ENCODE measurements at regions not wholly inside any gene's neighbourhood (a gene's known extent, or its start where the extent isn't known, plus 50 kb on each side); places are given as distances from the start of the nearest gene placed in this dataset.

DNA sequence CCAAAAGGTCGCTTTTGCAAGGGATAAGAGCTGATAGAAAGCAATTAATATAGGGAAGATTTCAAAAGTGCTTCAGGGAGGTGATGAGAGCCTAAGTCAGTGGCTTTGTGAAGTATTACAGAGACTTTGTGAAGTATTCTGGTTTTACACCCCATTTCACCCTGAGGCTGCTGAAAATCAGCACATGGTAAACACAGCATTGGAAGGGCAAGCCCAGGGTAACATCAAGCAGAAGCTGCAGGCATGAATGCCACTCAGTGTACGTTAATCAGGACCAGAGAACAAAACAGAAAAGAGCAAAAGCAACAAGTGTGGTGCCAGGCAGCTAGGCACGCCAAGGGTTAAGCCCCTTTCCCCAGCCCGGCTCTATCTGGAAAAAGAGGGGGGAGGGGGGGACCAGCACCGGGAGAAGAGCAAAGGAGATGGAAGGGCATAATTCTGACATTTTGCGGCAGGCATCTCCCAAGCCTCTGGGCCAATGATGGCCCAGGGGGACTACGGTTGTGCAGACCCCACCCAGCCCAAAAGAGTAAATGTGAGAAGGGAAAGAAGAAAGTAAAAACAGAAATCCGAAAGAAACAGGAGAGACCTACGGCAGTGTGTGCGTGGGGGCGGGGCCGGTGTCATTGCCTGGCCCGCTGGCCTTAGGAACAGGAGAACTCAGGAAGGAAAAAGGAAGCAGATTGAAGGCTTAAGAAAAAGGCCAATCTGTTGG is 58.9 kb downstream of the DHRS2 start:
- Histone ChIP-seq H3K9me3 (ENCODE audit: control insufficient read depth, low read depth, low read length) (peaks cover 3% of the 10 kb centered on the region), H3K27me3 (ENCODE audit: control insufficient read depth, insufficient read depth, low read length) (no peaks in the 10 kb centered on the region), H3K4me3 (ENCODE audit: low read length) (peak overlapping the region; percentile 19), H3K27ac (ENCODE audit: low read length) (no peak overlapping the region), H3K36me3 (ENCODE audit: control insufficient read depth, insufficient read depth, low read length) (no peaks in the 10 kb centered on the region), H3K4me1 (ENCODE audit: control insufficient read depth, insufficient read depth, low read length) (peaks cover 13% of the 10 kb centered on the region)
- peak; percentile 9 to 36 for DNase-seq
- 0% methylated on average over 2 of the region's 13 CpGs for WGBS (ENCODE audit: insufficient coverage, low lambda C conversion rate)

GRCh38 chr14:23695664-23695999 is 59.5 kb downstream of the DHRS2 start:
- Histone ChIP-seq H3K4me1 (ENCODE audit: control insufficient read depth, insufficient read depth, low read length) (peaks cover 13% of the 10 kb centered on the region), H3K27me3 (ENCODE audit: control insufficient read depth, insufficient read depth, low read length) (no peaks in the 10 kb centered on the region), H3K9me3 (ENCODE audit: control insufficient read depth, low read depth, low read length) (no peaks in the 10 kb centered on the region), H3K36me3 (ENCODE audit: control insufficient read depth, insufficient read depth, low read length) (no peaks in the 10 kb centered on the region), H3K4me3 (ENCODE audit: low read length) (peak overlapping the region; percentile 19), H3K27ac (ENCODE audit: low read length) (no peak overlapping the region)
- DNase-seq: no peak
- 24% methylated on average over 7 of the region's 8 CpGs for WGBS (ENCODE audit: insufficient coverage, low lambda C conversion rate)

DNA sequence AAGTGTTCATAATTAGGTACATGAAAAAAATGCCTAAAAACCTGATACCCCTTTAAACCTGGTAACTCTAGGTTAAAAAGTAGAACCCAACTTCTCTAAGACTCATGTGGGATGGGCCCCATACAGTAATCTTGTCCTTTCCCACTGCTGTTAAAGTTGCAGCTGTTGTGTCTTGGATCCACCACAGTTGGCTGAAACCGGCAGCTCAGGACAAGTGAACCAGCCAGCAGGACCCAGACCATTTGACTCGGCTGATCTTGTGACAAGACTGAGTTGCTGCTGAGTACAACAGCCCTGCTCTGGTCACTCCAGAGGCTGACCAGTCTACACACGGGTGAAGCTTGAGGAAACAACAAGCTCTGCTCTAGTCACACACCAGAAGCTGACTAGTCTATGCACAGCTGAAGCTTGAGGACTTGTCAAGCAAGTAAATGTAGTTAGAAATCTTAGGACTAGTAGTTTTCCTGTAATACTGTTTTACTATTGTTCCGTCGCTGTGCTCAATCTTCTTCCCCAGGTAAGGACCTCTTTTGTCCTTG is 60.6 kb downstream of the DHRS2 start:
- no peak overlapping the region for H3K4me3 ChIP-seq (ENCODE audit: low read length)
- WGBS (ENCODE audit: insufficient coverage, low lambda C conversion rate): 100% methylated on average over 2 of the region's 5 CpGs
- H3K9me3 ChIP-seq (ENCODE audit: control insufficient read depth, low read depth, low read length): no peaks in the 10 kb centered on the region
- H3K27me3 ChIP-seq (ENCODE audit: control insufficient read depth, insufficient read depth, low read length): no peaks in the 10 kb centered on the region
- H3K4me1 ChIP-seq (ENCODE audit: control insufficient read depth, insufficient read depth, low read length): peaks cover 13% of the 10 kb centered on the region
- H3K27ac ChIP-seq (ENCODE audit: low read length): no peak overlapping the region
- no peak for DNase-seq
- H3K36me3 ChIP-seq (ENCODE audit: control insufficient read depth, insufficient read depth, low read length): no peaks in the 10 kb centered on the region

DNA sequence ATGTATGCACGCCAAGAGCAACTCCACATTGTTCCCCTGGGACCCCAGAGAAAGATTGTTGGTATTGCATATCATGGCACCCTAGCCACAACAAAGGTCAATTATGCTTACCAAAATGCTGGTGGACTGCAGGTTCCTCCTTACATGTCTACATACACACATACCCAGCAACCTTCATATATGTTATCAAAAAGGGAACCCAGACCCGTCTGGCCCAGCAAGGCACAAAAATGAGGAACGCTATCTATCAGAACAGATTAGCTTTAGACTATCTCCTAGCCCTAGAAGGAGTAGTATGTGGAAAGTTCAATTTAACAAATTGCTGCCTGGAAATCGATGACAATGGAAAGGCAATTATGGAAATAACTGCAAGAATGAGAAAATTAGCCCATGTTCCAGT is 61.5 kb downstream of the DHRS2 start:
- no peak overlapping the region for H3K27ac ChIP-seq (ENCODE audit: low read length)
- H3K4me1 ChIP-seq (ENCODE audit: control insufficient read depth, insufficient read depth, low read length): peaks cover 13% of the 10 kb centered on the region
- no peaks in the 10 kb centered on the region for H3K36me3 ChIP-seq (ENCODE audit: control insufficient read depth, insufficient read depth, low read length)
- H3K9me3 ChIP-seq (ENCODE audit: control insufficient read depth, low read depth, low read length): no peaks in the 10 kb centered on the region
- no peak for DNase-seq
- H3K27me3 ChIP-seq (ENCODE audit: control insufficient read depth, insufficient read depth, low read length): no peaks in the 10 kb centered on the region
- H3K4me3 ChIP-seq (ENCODE audit: low read length): no peak overlapping the region
- 80% methylated on average over 1 of the region's 4 CpGs for WGBS (ENCODE audit: insufficient coverage, low lambda C conversion rate)

DNA sequence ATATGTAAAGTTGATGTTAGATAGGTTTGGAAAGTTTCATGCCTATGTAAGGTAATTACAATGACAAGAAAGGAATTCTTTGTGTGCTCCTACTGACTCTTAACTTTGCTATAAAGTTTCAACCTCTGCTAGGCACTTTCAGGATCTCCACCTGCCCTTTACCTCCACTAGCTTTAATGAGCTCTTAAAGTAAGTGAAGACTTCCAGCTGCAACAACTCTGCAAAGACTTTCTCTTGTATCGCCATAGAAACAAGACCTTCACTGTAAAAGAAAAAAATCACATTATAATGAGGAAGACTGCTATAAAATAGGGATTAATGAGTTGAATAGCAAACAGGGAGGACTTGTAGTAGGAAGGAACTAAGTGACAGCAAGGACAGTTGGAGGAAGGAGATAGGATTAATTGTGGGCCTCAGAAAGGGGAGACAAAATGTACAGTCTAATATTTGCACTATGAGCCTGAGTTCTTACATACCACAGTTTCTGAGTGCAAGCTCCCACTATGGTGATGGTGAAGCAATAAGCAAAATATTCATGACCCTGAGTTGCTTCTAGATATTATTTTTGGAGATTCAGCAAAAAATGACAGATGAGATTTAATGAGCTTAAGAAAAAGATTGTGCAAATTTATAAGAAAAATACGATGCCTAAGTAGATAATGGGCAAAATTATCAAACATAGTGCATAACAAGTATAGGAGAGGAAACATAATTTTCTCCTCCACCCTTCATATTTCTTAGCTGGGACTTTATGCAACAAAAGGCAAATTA is 66.7 kb downstream of the DHRS2 start:
- 94% methylated on average over 2 of the region's 2 CpGs for WGBS (ENCODE audit: insufficient coverage, low lambda C conversion rate)
- no peaks in the 10 kb centered on the region for H3K27me3 ChIP-seq (ENCODE audit: control insufficient read depth, insufficient read depth, low read length)
- DNase-seq: no peak
- no peak overlapping the region for H3K27ac ChIP-seq (ENCODE audit: low read length)
- H3K36me3 ChIP-seq (ENCODE audit: control insufficient read depth, insufficient read depth, low read length): no peaks in the 10 kb centered on the region
- no peak overlapping the region for H3K4me3 ChIP-seq (ENCODE audit: low read length)
- no peaks in the 10 kb centered on the region for H3K4me1 ChIP-seq (ENCODE audit: control insufficient read depth, insufficient read depth, low read length)
- H3K9me3 ChIP-seq (ENCODE audit: control insufficient read depth, low read depth, low read length): peaks cover 7% of the 10 kb centered on the region

DNA sequence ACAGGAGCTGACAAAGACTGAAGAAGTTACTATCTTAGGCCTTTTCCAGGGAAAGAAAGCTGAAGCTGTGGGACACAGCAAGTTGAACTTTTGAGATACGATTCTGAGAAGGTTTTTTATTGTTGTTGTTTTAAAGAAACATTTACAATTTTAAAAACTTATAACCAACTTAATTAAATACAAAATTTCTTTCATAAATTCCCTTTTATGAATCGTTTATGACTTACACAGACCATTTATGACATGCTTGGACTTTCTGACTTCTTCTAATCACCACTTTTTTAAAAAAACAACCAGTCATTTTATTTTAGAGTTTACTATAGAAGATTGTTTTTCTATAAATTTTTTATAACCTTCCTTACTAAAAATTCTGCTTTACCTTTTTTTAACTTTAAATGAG is 68.7 kb downstream of the DHRS2 start:
- no peaks in the 10 kb centered on the region for H3K36me3 ChIP-seq (ENCODE audit: control insufficient read depth, insufficient read depth, low read length)
- no peak for DNase-seq
- H3K4me1 ChIP-seq (ENCODE audit: control insufficient read depth, insufficient read depth, low read length): no peaks in the 10 kb centered on the region
- H3K9me3 ChIP-seq (ENCODE audit: control insufficient read depth, low read depth, low read length): peaks cover 7% of the 10 kb centered on the region
- no peaks in the 10 kb centered on the region for H3K27me3 ChIP-seq (ENCODE audit: control insufficient read depth, insufficient read depth, low read length)
- H3K27ac ChIP-seq (ENCODE audit: low read length): no peak overlapping the region
- 52% methylated on average over 2 of the region's 2 CpGs for WGBS (ENCODE audit: insufficient coverage, low lambda C conversion rate)
- no peak overlapping the region for H3K4me3 ChIP-seq (ENCODE audit: low read length)

DNA sequence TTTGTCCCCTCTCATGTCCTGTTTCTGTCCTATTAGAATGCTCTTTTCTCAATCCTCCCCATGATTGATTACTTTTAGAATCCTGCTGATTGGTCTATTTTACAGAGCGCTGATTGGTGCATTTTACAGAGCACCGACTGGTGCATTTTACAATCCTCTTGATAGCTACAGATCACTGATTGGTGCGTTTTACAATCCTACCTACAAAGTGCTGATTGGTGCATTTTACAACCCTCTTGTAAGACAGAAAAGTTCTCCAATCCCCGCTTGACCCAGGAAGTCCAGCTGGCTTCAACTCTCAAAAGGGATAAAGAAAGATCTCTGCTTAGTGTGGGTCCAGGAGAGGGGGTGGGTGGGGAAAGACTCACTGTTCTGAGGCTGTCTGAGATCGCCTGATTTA is 71.3 kb downstream of the DHRS2 start:
- H3K27ac ChIP-seq (ENCODE audit: low read length): no peak overlapping the region
- H3K4me1 ChIP-seq (ENCODE audit: control insufficient read depth, insufficient read depth, low read length): no peaks in the 10 kb centered on the region
- WGBS (ENCODE audit: insufficient coverage, low lambda C conversion rate): no CpG with 5 or more reads among the region's 5 CpGs
- no peaks in the 10 kb centered on the region for H3K27me3 ChIP-seq (ENCODE audit: control insufficient read depth, insufficient read depth, low read length)
- no peaks in the 10 kb centered on the region for H3K36me3 ChIP-seq (ENCODE audit: control insufficient read depth, insufficient read depth, low read length)
- no peak overlapping the region for H3K4me3 ChIP-seq (ENCODE audit: low read length)
- peaks cover 7% of the 10 kb centered on the region for H3K9me3 ChIP-seq (ENCODE audit: control insufficient read depth, low read depth, low read length)
- no peak for DNase-seq

DNA sequence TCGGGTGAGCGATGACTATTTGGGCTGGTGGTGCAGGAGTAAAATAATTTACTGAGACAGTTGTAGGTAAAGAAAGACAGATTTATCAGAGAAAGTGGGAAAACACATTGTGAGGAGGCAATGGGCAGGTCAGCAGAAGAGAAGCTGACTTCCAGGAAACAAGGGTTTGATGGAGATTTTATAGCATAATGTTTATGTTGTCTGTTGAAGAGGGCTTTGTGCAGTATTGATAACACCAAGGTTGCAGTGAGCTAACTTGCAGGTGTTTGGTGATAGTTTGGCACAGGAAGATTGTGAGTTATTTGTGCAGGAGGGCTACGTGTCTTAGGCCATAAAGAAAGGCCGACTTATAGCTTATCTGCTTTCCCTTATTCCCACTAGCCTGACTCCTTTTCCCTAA is 72.2 kb downstream of the DHRS2 start:
- Histone ChIP-seq H3K4me1 (ENCODE audit: control insufficient read depth, insufficient read depth, low read length) (no peaks in the 10 kb centered on the region), H3K4me3 (ENCODE audit: low read length) (no peak overlapping the region), H3K27me3 (ENCODE audit: control insufficient read depth, insufficient read depth, low read length) (no peaks in the 10 kb centered on the region), H3K9me3 (ENCODE audit: control insufficient read depth, low read depth, low read length) (peaks cover 7% of the 10 kb centered on the region), H3K36me3 (ENCODE audit: control insufficient read depth, insufficient read depth, low read length) (no peaks in the 10 kb centered on the region), H3K27ac (ENCODE audit: low read length) (no peak overlapping the region)
- no CpG with 5 or more reads among the region's 4 CpGs for WGBS (ENCODE audit: insufficient coverage, low lambda C conversion rate)
- DNase-seq: peak in 1 of 2 donors; percentile 10

GRCh38 chr14:23709923-23710322 is 73.8 kb downstream of the DHRS2 start:
- Histone ChIP-seq H3K27me3 (ENCODE audit: control insufficient read depth, insufficient read depth, low read length) (no peaks in the 10 kb centered on the region), H3K4me1 (ENCODE audit: control insufficient read depth, insufficient read depth, low read length) (no peaks in the 10 kb centered on the region), H3K27ac (ENCODE audit: low read length) (no peak overlapping the region), H3K36me3 (ENCODE audit: control insufficient read depth, insufficient read depth, low read length) (no peaks in the 10 kb centered on the region), H3K4me3 (ENCODE audit: low read length) (no peak overlapping the region), H3K9me3 (ENCODE audit: control insufficient read depth, low read depth, low read length) (peaks cover 7% of the 10 kb centered on the region)
- 50% methylated on average over 1 of the region's 2 CpGs for WGBS (ENCODE audit: insufficient coverage, low lambda C conversion rate)
- no peak for DNase-seq

DNA sequence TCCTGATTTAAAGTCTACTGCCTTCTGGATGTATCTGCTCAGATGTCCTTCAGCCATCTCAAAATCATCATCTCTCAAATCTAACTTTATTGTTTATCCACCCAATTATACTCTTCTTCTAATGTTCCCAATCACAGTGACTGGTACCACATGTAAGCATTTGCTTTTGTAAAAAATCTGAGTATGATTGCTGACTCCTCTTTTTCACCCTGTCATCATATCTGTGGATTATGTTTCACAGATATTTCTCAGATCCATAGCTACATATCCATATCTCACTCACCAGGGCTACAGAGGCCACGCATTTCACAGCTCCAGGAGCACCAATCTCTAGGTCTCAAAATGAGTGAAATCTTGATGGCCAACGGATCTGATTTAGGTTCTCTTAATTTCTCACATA is 76.1 kb downstream of the DHRS2 start:
- Histone ChIP-seq H3K4me3 (ENCODE audit: low read length) (no peak overlapping the region), H3K9me3 (ENCODE audit: control insufficient read depth, low read depth, low read length) (no peaks in the 10 kb centered on the region), H3K27ac (ENCODE audit: low read length) (no peak overlapping the region), H3K27me3 (ENCODE audit: control insufficient read depth, insufficient read depth, low read length) (no peaks in the 10 kb centered on the region), H3K36me3 (ENCODE audit: control insufficient read depth, insufficient read depth, low read length) (no peaks in the 10 kb centered on the region), H3K4me1 (ENCODE audit: control insufficient read depth, insufficient read depth, low read length) (no peaks in the 10 kb centered on the region)
- no CpG with 5 or more reads among the region's 2 CpGs for WGBS (ENCODE audit: insufficient coverage, low lambda C conversion rate)
- DNase-seq: no peak

Measured in large intestine (tissue), 3 donors.